Fibroblast of pulmonary artery (primary cell): ENCODE measurements at regions not wholly inside any gene's neighbourhood (a gene's known extent, or its start where the extent isn't known, plus 50 kb on each side); places are given as distances from the start of the nearest gene placed in this dataset.
A peak's percentile ranks its signal among the peaks of the same experiment; 100 is the strongest.

ENCODE experiments used
- DNase-seq: peaks from one replicate; pipeline ENCODE4 v3.0.0-alpha.2; 2010; ENCODE audit warnings: low read depth
- H3K4me3 ChIP-seq: replicated peaks from 2 replicates; pipeline ENCODE4 v1.5.1; 2011; ENCODE audit warnings: low read depth, mild to moderate bottlenecking, control low read depth, low read length, moderate library complexity
- CTCF ChIP-seq: IDR thresholded peaks from 2 replicates; pipeline ENCODE4 v1.5.1; 2011; ENCODE audit warnings: mild to moderate bottlenecking, control low read depth, low read length, inconsistent platforms; ENCODE audit errors: missing control alignments

GRCh38 chr4:66351761-66352160 is 681.5 kb upstream of the EPHA5 start:
- DNase-seq: no peak
- TF ChIP-seq CTCF: no peak
- no peak overlapping the region for H3K4me3 ChIP-seq

- no peak for DNase-seq
- TF ChIP-seq CTCF: no peak
Measured at GRCh38 chr4:66340286-66340893, 670.1 kb upstream of the EPHA5 start.

GRCh38 chr4:66339007-66339406 is 668.7 kb upstream of the EPHA5 start:
- H3K4me3 ChIP-seq: no peak overlapping the region
- TF ChIP-seq CTCF: no peak
- DNase-seq: no peak

More at GRCh38 chr4:66340286-66340893, 670.1 kb upstream of the EPHA5 start:
- H3K4me3 ChIP-seq: no peak overlapping the region

- TF ChIP-seq CTCF: no peak
- no peak overlapping the region for H3K4me3 ChIP-seq
- DNase-seq: no peak
Measured at GRCh38 chr4:66331761-66332160, 661.5 kb upstream of the EPHA5 start.

GRCh38 chr4:66330125-66330524 is 659.8 kb upstream of the EPHA5 start:
- peak; percentile 23 for DNase-seq
- H3K4me3 ChIP-seq: no peak overlapping the region
- TF ChIP-seq CTCF: no peak

GRCh38 chr4:66328803-66329574 is 658.7 kb upstream of the EPHA5 start:
- TF ChIP-seq CTCF: no peak
- H3K4me3 ChIP-seq: no peak overlapping the region
- peak; percentile 28 for DNase-seq
